ENCODE measurements at regions not wholly inside any gene's neighbourhood (a gene's known extent, or its start where the extent isn't known, plus 50 kb on each side); places are given as distances from the start of the nearest gene placed in this dataset.

- TF ChIP-seq ATF2 (CRISPR knock-in tag; IDR thresholded peaks at IDR 0.05; ENCODE audit: borderline replicate concordance, low read depth) (no peak), TP53 (CRISPR knock-in tag; IDR thresholded peaks at IDR 0.05) (no peak), GRHL2 (CRISPR knock-in tag; IDR thresholded peaks at IDR 0.05; ENCODE audit: insufficient replicate concordance, severe bottlenecking) (no peak), MLX (CRISPR knock-in tag; IDR thresholded peaks at IDR 0.05) (no peak), AR (CRISPR knock-in tag; IDR thresholded peaks at IDR 0.05) (no peak), TCF7 (CRISPR knock-in tag; IDR thresholded peaks at IDR 0.05; ENCODE audit: low read depth) (no peak), CDX4 (CRISPR knock-in tag; IDR thresholded peaks at IDR 0.05; ENCODE audit: borderline replicate concordance) (no peak), MYBL2 (CRISPR knock-in tag; IDR thresholded peaks at IDR 0.05) (no peak), E2F1 (CRISPR knock-in tag; IDR thresholded peaks at IDR 0.05) (no peak)
Measured at GRCh38 chr5:6819521-6819920, 106.3 kb downstream of the TENT4A start (continued).

- Mint-ChIP-seq H3K36me3 (no peaks in the 10 kb centered on the region), H3K4me1 (peaks cover 17% of the 10 kb centered on the region), H3K27me3 (ENCODE audit: low read depth) (no peaks in the 10 kb centered on the region; the same call in 1 of the 2 replicates), H3K4me3 (no peak overlapping the region), H3K27ac (no peak overlapping the region), H3K9me3 (no peaks in the 10 kb centered on the region)
- ChIA-PET POLR2A (no interaction called here), CTCF (interaction anchor here (0.6 to 3.4 kb wide), 70 partner anchors 9 to 1066 kb away, joined by 3 to 44 read pairs (median 4); partner anchors contain the start of genes CFAP90, FASTKD3, MED10 and MTRR)
- peak; percentile 77 for ATAC-seq
- TF ChIP-seq AFF4 (CRISPR knock-in tag; IDR thresholded peaks at IDR 0.05; ENCODE audit: borderline replicate concordance) (no peak), CTCF (IDR thresholded peaks at IDR 0.05) (peak; percentile 90)
- peak; percentile 83 for DNase-seq (ENCODE audit: low spot score)
Measured at GRCh38 chr5:6820851-6821479, 107.7 kb downstream of the TENT4A start.
